ENCODE measurements at regions not wholly inside any gene's neighbourhood (a gene's known extent, or its start where the extent isn't known, plus 50 kb on each side); places are given as distances from the start of the nearest gene placed in this dataset.

GRCh38 chr4:38489924-38490639 lies 173.9 kb upstream of the KLF3 start:
- DNase-seq: no peak

DNA sequence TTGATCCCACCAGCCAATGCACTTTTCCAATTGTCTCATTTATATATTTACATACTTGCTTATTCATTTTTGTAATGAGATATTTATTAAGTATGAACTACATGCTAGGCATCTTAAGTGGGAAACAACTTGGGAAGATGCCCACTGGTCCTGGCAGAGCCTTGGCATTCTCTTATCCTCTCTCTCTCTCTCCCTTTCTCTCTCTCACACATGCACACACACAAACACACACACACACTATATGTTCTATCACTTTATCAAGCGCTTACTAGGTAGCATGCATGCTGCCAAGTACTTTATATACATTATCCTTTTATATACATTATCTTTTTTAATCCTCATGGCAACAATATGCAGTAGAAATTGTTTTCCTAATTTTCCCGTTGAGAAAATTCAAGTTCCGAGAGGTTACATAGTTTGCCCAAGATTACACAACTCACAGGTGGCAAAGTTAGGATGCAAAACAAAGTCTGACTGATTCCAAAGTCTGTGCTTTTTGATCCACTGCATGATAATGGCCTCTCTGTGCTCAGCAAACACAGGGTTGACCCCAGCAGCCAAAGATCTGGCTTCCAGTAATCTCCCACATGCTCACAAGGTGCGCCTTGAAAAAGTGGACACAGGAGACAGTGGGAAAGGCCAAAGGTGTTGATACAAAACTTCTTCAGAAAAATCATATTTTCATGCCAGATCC lies 173.1 kb upstream of the KLF3 start:
- no peak for DNase-seq

- DNase-seq: no peak
Measured at GRCh38 chr4:38491854-38492478, 172.0 kb upstream of the KLF3 start.

DNA sequence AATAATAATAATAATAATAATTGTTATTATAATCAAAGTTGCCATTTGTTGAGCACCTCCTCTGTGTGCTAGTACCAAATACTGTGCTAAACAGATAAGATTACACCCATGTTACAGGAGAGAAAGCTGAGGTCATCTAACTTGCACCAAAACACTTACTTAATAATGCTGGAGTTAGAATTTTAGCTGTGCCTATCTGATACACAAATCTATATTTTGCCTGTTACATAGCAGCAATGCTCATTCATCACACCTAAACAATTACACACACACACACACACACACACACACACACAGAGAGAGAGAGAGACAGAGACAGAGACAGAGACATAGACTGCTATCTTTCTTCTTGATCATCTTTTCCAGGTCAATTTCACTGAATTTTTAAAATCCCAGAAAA lies 170.9 kb upstream of the KLF3 start:
- no peak for DNase-seq

DNA sequence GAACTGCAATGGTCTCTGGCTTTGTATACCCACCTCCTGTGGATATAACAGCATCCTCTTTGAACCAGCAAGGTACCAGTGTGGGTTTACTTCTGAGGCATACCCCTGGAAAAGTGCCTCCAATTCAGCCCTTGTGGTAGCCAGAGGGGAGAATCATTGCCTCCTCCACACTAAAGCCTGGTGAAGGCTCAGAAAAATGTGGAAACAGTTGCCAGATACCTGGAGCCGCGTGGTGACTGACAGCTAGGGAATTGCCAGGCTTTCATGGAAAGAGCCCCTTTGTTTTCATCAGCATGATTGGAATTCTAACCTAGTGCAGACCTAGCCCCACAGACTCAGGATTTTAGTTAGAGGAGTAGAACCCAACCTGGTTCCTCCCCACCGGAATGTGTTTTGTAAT lies 168.6 kb upstream of the KLF3 start:
- DNase-seq: no peak

DNA sequence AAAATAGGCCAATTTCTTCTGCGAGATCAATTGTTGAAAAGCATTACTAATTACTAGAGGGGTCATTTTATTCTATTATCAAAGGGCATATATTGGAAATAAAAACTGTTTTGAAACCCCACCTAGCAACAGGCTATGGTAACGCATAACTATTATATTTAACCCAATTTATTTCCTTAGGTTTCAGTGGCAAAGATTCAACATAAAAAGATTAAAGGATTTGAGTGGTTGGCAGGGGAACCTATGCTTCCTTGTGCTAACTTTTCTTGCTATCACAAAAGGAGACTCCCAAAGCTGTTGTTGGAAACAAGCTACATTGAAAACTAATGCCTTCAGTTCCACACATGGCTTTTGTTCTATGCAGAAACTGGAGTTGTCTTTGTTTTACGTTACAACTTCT lies 166.9 kb upstream of the KLF3 start:
- no peak for DNase-seq

DNA sequence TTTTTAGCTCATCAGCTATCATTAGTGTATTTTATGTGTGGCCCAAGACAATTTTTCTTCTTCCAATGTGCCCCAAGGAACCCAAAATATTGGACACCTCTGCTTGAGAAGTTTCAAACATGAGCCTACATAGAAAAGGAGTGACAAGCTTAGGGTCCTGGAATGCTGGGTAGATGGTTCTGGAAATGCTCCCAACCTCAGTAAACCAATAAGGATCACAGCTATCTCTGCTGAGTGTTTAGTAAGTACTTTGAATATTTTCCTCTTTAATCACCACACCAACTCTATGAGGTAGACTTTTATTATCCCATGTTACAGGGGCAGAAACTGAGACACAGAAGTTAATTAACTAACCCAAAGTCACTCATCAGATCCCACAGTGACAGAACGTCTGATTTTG lies 164.9 kb upstream of the KLF3 start:
- DNase-seq: no peak

GRCh38 chr4:38500433-38500832 lies 163.6 kb upstream of the KLF3 start:
- no peak for DNase-seq

DNA sequence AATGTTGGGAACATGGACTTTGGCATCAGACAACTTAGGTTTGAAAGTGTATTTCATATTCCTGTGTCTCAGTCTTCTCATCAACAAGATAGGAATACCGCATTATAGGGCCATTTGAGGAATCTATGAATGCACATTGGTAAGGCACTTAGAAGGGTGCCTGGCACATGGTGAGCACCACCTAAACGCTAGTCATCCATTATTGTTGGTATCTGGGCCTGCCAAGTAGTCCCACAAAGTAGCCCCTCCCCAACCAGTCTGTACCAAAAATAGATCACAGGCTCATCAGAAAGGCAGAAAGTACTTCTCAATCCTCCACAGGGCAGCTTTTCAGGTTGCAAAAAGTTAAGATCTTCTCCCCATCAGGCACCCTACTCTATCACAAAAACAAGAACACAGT lies 162.3 kb upstream of the KLF3 start:
- no peak for DNase-seq

- no peak for DNase-seq
Measured at GRCh38 chr4:38503689-38504395, 160.2 kb upstream of the KLF3 start.

DNA sequence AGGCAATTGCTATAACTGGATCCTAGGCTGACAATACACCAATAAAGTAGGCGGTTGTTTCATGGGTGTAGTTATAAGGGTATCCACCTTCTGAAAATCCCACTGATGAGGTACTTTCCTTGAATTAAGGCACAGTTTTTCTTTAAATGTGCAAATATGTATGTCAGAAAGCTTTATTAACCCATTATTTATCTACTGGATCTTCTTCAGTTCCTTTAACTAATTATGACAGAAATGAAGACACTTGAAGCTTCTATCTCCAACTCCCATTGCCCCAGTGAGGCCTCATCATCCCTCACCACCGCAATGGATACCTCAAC lies 159.6 kb upstream of the KLF3 start:
- DNase-seq: no peak

DNA sequence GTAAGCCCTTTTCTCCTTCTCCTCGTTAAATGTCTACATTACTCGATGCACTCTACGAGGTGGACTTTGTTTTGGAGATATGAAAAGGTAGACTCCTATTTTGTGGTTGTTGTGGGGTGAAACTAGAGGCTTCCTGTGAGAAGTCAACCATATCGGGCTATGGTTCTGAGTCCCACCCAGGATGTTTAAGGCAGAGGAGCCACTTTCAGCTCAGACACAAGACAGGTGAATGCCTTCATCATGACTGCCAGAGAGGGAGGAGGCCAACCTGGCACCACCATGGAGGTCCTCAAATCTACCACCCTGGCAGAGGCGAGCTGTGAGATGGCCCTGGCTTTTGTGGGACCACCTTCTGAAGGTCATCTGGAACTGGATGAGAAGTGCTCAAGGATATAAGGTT lies 154.4 kb upstream of the KLF3 start:
- peak in 2 of 4 experiments; percentile 11 to 21 for DNase-seq

- no peak for DNase-seq
Measured at GRCh38 chr4:38510201-38510600, 153.8 kb upstream of the KLF3 start.

DNA sequence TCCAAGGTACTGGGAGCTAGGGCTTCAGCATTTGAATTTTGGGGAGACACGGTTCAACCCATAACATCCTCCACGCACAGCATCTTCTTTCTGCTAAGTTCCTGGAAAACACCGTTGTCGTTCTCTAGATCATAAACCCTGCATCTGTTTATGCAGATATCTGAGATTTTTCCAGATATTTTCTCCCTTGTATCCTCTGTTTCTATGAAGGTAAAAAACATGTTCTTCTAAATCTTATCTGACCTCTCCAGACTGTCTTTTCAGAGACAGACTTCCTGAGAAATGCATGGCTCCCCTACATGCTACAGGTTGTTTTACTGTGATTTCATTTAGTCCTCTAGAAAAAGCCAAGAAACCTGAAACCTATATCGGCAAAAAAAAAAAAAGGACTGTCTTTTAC lies 152.3 kb upstream of the KLF3 start:
- DNase-seq: no peak

DNA sequence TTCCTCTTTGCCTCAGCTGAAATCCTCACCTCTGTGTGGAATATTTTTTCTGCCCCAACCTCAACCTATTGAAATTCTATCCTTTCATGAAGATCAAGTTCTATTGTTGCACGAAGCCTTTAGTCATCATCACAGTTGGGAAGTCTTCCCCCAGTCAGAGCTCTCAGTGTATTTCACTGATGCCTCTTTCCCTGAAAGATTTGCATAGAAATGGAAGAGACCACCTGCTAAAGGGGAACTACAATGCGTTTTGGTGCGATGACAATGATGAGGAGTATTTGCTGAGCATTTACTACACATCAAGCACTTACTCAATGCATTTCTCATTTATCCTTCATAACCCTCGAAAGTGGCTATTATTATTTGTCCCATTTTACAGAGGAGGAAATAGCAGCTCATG lies 151.2 kb upstream of the KLF3 start:
- no peak for DNase-seq

- no peak for DNase-seq
Measured at GRCh38 chr4:38514465-38515146, 149.4 kb upstream of the KLF3 start.

DNA sequence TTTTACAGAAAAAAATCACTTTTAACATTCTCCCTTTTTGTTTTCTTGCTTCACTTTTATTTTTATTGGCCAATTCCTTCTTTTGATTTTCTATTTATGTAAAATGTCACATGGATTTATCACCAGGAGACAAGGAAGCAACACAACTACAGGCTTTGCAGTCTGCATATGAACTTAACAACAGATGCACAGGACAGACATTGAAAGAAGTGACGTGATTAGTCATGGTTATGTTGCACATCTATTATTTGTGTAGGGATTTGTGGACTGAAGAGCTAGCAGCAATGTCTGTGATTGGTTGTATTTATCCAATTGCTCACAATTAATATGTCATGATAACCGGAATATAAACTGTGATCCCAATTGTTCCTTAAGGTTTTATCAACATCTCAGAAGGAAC lies 147.8 kb upstream of the KLF3 start:
- no peak for DNase-seq

DNA sequence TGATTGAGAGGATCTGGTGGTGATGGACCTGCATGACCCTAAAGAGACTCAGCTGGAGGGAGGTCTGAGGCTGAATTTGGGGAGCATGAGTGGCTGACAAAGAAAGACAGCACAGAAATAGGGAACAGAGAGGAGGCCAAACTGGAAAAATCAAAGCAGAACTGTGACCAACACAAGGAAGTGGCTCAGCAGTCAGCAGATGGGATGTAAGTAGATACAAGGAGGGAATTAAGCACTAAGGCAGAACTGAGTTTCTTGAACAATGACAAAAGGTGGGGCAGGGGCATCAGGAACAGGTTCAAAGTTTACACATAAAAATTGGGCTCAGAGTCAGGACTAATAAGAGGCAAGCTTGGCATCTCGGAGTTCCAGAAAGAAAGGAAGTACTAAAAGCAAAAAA lies 144.3 kb upstream of the KLF3 start:
- no peak for DNase-seq

DNA sequence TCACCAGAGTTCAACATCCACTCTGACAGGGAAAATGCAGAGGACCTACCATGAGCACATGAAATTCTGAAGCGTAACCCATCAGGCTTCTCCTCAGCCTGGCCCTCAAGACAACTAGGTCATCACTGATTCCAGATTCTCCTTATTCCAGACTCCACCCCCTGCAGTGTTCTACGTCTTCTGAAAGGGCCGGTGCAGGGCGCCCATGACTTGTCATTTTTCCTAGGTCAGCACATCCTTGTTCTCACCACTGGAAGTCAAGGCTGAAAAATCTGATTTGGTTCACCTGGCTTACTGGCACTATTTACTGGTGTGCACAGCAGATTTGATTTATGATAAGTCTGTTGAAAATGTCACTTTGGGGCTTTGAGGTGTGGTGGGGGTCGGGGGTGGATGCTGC lies 140.9 kb upstream of the KLF3 start:
- no peak for DNase-seq

GRCh38 chr4:38523524-38524448 lies 140.2 kb upstream of the KLF3 start:
- DNase-seq: no peak

DNA sequence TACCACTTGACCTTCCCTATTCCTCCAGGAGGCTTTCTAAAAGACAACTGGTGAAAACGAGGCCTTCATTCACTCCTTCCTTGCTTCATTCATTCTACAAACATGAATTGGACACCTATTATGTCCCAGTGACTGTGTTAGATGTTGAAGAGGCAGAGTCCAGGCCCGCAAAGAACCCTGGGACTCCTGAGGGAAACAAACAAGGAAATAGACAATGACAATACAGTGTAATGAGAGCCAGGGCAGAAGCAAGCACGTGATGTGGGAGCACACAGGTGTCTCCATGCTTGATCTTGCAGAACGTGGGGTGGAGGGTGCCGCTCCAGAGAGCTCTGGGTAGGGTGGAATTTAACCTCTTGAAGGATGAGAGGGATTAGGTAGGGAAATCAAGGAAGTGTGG lies 137.6 kb upstream of the KLF3 start:
- no peak for DNase-seq
